Ishikawa (cell line): ENCODE measurements at regions not wholly inside any gene's neighbourhood (a gene's known extent, or its start where the extent isn't known, plus 50 kb on each side); places are given as distances from the start of the nearest gene placed in this dataset.

Experiments used
- CEBPB ChIP-seq: IDR thresholded peaks from 2 replicates; pipeline ENCODE4 v1.6.1; 2012
- CREB1 ChIP-seq: IDR thresholded peaks from 2 replicates; pipeline ENCODE4 v1.6.1; 2012; ENCODE audit warnings: low read depth
- EGR1 ChIP-seq: IDR thresholded peaks from 2 replicates; pipeline ENCODE4 v1.6.1; 2012
- EP300 ChIP-seq: IDR thresholded peaks from 2 replicates; pipeline ENCODE4 v1.6.1; 2012; ENCODE audit warnings: borderline replicate concordance
- FOXM1 ChIP-seq: IDR thresholded peaks from 2 replicates; pipeline ENCODE4 v1.6.1; 2012; ENCODE audit warnings: low read depth, borderline replicate concordance
- NFIC ChIP-seq: IDR thresholded peaks from 2 replicates; pipeline ENCODE4 v1.6.1; 2012
- RAD21 ChIP-seq: IDR thresholded peaks from 2 replicates; pipeline ENCODE4 v1.6.1; 2012; ENCODE audit warnings: low read depth
- REST ChIP-seq: IDR thresholded peaks from 2 replicates; pipeline ENCODE4 v1.6.1; 2012; ENCODE audit warnings: low read depth, mild to moderate bottlenecking
- TAF1 ChIP-seq: IDR thresholded peaks from 2 replicates; pipeline ENCODE4 v1.6.1; 2012; ENCODE audit warnings: low read depth, mild to moderate bottlenecking
- TCF12 ChIP-seq: IDR thresholded peaks from 2 replicates; pipeline ENCODE4 v1.6.1; 2012; ENCODE audit warnings: low read depth
- TEAD4 ChIP-seq: IDR thresholded peaks from 2 replicates; pipeline ENCODE4 v1.6.1; 2012
- USF1 ChIP-seq: IDR thresholded peaks from 2 replicates; pipeline ENCODE4 v1.6.1; 2012
- YY1 ChIP-seq: IDR thresholded peaks from 2 replicates; pipeline ENCODE4 v1.6.1; 2012; ENCODE audit warnings: low read depth
- ZBTB7A ChIP-seq: IDR thresholded peaks from 2 replicates; pipeline ENCODE4 v1.6.1; 2012; ENCODE audit warnings: low read depth
- TF ChIP-seq, protein P1 (sequence below): IDR thresholded peaks from 2 replicates; pipeline ENCODE4 v1.6.1; 2012

DNA sequence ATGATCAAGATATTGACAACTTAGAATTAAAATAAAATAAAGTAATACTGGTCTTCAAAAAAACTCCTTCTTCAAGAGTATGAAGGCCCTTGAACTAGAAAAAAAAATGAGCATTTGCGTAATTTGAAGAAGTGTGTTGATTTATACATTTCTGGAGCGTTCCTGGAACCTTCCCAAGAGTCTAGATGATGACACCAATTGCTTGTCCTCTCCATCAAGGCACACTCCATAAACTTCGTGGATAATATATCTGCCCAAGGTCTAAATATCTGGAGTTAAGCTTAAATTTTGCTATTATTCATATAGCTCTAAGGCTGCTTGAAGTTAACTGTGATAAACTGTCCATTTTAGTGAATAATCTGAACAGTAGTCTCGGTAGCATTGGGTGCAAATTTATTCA, 361.3 kb upstream of the CNTN5 start:
- TF ChIP-seq NFIC (no peak), TEAD4 (no peak), CEBPB (no peak), USF1 (no peak), YY1 (no peak), TCF12 (no peak), TAF1 (no peak), CREB1 (no peak), EGR1 (no peak), ZBTB7A (no peak), REST (no peak)
- TF ChIP-seq, protein P1, sequence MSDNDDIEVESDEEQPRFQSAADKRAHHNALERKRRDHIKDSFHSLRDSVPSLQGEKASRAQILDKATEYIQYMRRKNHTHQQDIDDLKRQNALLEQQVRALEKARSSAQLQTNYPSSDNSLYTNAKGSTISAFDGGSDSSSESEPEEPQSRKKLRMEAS = no peak

- TF ChIP-seq ZBTB7A = no peak
- no peak for TF ChIP-seq REST
- no peak for TF ChIP-seq CEBPB
- TF ChIP-seq, protein P1 = no peak
- no peak for TF ChIP-seq CREB1
Measured at GRCh38 chr11:98674390-98674789, 346.4 kb upstream of the CNTN5 start.

DNA sequence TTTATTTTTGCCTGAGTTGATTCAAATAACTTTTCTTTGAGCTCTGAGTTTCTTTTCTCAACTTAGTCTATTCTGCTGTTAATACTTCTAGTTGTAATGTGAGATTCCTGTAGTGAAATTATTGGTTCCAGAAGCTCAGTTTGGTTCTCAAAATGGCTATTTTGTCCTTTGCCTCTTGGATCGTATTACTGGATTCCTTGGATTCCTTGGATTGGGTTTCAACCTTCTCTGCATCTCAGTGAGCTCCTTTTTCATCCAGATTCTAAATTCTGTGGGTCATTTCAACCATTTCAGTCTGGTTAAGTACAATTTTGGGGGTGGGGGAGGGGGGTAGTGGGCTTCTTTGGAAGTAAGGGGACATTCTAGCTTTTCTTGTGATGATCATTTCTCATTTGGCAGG, 341.1 kb upstream of the CNTN5 start:
- peak; percentile 14; the same call in 1 of the 2 replicates for TF ChIP-seq EP300
- no peak for TF ChIP-seq EGR1
- TF ChIP-seq YY1 = no peak
- peak; percentile 76 for TF ChIP-seq TEAD4

DNA sequence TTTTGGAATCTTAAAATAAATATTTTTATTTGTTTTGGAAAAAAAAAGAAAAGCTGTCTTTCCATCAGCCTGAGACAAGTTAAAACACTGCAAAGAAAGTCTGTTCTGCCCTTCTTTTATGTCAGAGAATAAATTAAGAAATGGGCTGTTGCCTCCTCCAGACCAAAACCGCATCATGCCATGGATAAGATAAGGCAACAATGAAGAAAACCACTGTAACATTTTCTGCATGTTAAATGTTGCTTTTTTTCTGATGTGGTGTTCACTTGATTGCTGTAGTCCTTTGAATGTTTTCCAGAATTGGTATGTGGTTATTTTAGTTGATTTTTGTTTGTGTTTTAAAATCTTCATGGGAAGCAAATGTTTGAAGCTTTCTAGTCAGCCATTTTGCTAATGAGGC, 319.2 kb upstream of the CNTN5 start:
- no peak for TF ChIP-seq TEAD4
- TF ChIP-seq TAF1 = no peak
- TF ChIP-seq CREB1 = no peak
- TF ChIP-seq USF1 = no peak
- no peak for TF ChIP-seq NFIC
- no peak for TF ChIP-seq RAD21
- TF ChIP-seq ZBTB7A = no peak
- TF ChIP-seq REST = no peak
- TF ChIP-seq CEBPB = no peak
- no peak for TF ChIP-seq TCF12

DNA sequence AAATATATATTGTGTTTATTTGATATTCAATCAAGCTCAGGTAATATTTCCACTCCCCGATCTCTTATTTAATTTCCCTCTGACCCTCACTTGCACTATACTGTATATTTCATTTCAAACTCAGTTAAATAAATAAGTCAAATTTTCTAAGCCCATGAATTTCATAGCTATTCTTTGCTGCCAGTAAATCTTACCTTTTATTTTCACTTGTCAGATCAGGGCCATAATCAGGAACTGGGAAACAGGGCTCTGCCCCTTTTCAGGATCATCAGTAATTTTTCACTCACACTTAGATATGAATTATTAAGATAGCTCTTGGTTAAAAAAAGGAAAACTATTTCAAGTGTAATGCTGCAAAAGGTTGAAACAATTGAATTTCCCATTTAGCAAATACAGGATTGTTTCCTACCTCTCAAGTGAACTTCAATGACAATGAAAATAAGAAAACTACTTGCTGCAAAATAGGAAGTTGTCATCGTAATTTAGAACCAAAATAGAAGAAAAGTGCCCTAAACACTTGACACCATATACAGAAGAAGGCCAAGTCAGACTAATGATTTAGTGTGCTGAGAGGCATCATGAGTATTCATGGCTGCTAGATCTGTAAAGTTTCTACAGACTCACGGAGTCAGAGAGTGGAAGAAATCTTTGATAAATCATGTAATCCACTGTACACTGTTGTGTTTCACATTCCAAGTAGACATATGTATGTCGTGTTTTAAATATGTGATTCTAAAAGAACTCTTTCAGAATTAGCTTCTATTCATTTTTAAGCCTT, 316.8 kb upstream of the CNTN5 start:
- TF ChIP-seq EP300 (no peak), ZBTB7A (no peak), USF1 (no peak), FOXM1 (no peak), RAD21 (no peak), TAF1 (no peak), TEAD4 (no peak), REST (no peak), TCF12 (no peak), EGR1 (no peak), CREB1 (no peak), CEBPB (no peak), YY1 (no peak), NFIC (no peak)
- TF ChIP-seq, protein P1 = no peak
